SU-DHL-6 (cell line): ENCODE measurements at regions not wholly inside any gene's neighbourhood (a gene's known extent, or its start where the extent isn't known, plus 50 kb on each side); places are given as distances from the start of the nearest gene placed in this dataset.

Source experiments
- H2AFZ ChIP-seq: fragments of 200-600 bp; sonication (generic); 2 replicates; pipeline ENCODE4 v1.6.1; 2014; ENCODE audit warnings: low read depth, mild to moderate bottlenecking, moderate library complexity, mixed read lengths, antibody characterized with exemption, low read length; ENCODE audit not compliant: severe bottlenecking
- H3F3A ChIP-seq: fragments of 200-600 bp; shearing (Covaris generic); 2 replicates; pipeline ENCODE4 v1.6.0; 2016; ENCODE audit warnings: antibody characterized with exemption, mild to moderate bottlenecking; ENCODE audit not compliant: insufficient read depth
- H3K27ac ChIP-seq: fragments of 200-600 bp; sonication (generic); 2 replicates; pipeline ENCODE4 v1.5.1; 2016; ENCODE audit warnings: low read depth, mild to moderate bottlenecking, low read length, moderate library complexity, mixed read lengths
- H3K27me3 ChIP-seq: fragments of 200-600 bp; sonication (generic), shearing (Covaris generic); 2 replicates; pipeline ENCODE4 v1.6.0; 2014; ENCODE audit warnings: mild to moderate bottlenecking, low read length
- H3K36me3 ChIP-seq: fragments of 200-600 bp; sonication (generic); 2 replicates; pipeline ENCODE4 v1.6.1; 2014; ENCODE audit warnings: mild to moderate bottlenecking, low read length, mixed read lengths
- H3K4me2 ChIP-seq: fragments of 300-600, 200-600 bp; shearing (Covaris generic), sonication (generic); 2 replicates; pipeline ENCODE4 v1.6.0; 2014; ENCODE audit warnings: low read length, low read depth, mild to moderate bottlenecking; ENCODE audit not compliant: poor library complexity, severe bottlenecking
- H3K4me3 ChIP-seq: fragments of 200-600 bp; sonication (generic); 2 replicates; pipeline ENCODE4 v1.5.1; 2014; ENCODE audit warnings: antibody characterized with exemption, low read length, mild to moderate bottlenecking, mixed read lengths; ENCODE audit not compliant: insufficient read depth, poor library complexity, severe bottlenecking
- H3K79me2 ChIP-seq: fragments of 200-600 bp; sonication (generic); 2 replicates; pipeline ENCODE4 v1.6.1; 2014; ENCODE audit warnings: mild to moderate bottlenecking, low read length, moderate library complexity; ENCODE audit not compliant: insufficient read depth
- H3K9ac ChIP-seq: fragments of 200-600 bp; sonication (generic); 2 replicates; pipeline ENCODE4 v1.7.0; 2014; ENCODE audit warnings: mild to moderate bottlenecking, low read length
- H3K9me2 ChIP-seq: fragments of 200-600 bp; sonication (generic); replicated peaks from 2 replicates; pipeline ENCODE4 v1.6.1; 2014; ENCODE audit warnings: low read length; ENCODE audit not compliant: insufficient read depth
- H3K9me3 ChIP-seq: fragments of 200-600 bp; sonication (generic); 2 replicates; pipeline ENCODE4 v1.6.1; 2014; ENCODE audit warnings: low read length, mixed read lengths; ENCODE audit not compliant: insufficient read depth
- H4K20me1 ChIP-seq: fragments of 200-600 bp; sonication (generic); 2 replicates; pipeline ENCODE4 v1.6.1; 2014; ENCODE audit warnings: low read depth, mild to moderate bottlenecking, antibody characterized with exemption, low read length, moderate library complexity, mixed read lengths
- EZH2phosphoT487 ChIP-seq: fragments of 200-600 bp; sonication (generic), shearing (Covaris generic); conservative IDR thresholded peaks from 2 replicates; pipeline ENCODE4 v1.6.1; 2018; ENCODE audit warnings: mild to moderate bottlenecking, antibody characterized with exemption, low read length, moderate library complexity, mixed read lengths
- TF ChIP-seq, protein P1 (sequence below): fragments of 200-600 bp; sonication (generic); IDR thresholded peaks from one replicate; pipeline ENCODE4 v1.5.1; 2017; ENCODE audit warnings: antibody characterized with exemption, mild to moderate bottlenecking, low read length, moderate library complexity; ENCODE audit not compliant: insufficient read depth, poor library complexity, severe bottlenecking

DNA sequence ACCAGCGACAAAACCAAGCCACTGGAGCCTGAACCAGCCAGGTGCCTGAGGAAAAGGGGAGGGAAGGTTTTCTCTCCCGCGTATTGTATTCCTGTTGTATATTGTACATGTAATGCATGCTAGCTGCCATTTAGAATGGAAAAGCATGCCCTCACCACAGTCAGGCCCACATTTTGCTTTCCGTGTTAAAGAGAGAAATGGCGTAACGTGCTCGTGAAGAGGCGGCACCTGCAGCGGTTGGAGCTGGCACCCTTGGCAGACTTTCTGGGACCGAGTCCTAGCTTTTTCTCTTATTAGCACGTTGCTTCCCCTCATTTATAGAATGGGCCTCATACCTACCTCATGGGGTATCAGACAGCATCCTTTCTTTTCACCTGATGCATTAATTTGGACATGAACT lies 135.3 kb upstream of the IRF2BP2 start:
- H3K4me2 ChIP-seq: no peak overlapping the region
- H3F3A ChIP-seq: no peaks in the 10 kb centered on the region
- H3K9me2 ChIP-seq: no peaks in the 10 kb centered on the region
- TF ChIP-seq EZH2phosphoT487: no peak
- TF ChIP-seq, protein P1, sequence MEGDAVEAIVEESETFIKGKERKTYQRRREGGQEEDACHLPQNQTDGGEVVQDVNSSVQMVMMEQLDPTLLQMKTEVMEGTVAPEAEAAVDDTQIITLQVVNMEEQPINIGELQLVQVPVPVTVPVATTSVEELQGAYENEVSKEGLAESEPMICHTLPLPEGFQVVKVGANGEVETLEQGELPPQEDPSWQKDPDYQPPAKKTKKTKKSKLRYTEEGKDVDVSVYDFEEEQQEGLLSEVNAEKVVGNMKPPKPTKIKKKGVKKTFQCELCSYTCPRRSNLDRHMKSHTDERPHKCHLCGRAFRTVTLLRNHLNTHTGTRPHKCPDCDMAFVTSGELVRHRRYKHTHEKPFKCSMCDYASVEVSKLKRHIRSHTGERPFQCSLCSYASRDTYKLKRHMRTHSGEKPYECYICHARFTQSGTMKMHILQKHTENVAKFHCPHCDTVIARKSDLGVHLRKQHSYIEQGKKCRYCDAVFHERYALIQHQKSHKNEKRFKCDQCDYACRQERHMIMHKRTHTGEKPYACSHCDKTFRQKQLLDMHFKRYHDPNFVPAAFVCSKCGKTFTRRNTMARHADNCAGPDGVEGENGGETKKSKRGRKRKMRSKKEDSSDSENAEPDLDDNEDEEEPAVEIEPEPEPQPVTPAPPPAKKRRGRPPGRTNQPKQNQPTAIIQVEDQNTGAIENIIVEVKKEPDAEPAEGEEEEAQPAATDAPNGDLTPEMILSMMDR: no peak
- no peak overlapping the region for H3K27ac ChIP-seq
- H3K4me3 ChIP-seq: no peak overlapping the region
- no peak overlapping the region for H2AFZ ChIP-seq
- no peaks in the 10 kb centered on the region for H3K79me2 ChIP-seq
- H3K27me3 ChIP-seq: no peaks in the 10 kb centered on the region
- no peaks in the 10 kb centered on the region for H3K36me3 ChIP-seq
- no peaks in the 10 kb centered on the region for H3K9me3 ChIP-seq
- no peak overlapping the region for H3K9ac ChIP-seq
- no peaks in the 10 kb centered on the region for H4K20me1 ChIP-seq

DNA sequence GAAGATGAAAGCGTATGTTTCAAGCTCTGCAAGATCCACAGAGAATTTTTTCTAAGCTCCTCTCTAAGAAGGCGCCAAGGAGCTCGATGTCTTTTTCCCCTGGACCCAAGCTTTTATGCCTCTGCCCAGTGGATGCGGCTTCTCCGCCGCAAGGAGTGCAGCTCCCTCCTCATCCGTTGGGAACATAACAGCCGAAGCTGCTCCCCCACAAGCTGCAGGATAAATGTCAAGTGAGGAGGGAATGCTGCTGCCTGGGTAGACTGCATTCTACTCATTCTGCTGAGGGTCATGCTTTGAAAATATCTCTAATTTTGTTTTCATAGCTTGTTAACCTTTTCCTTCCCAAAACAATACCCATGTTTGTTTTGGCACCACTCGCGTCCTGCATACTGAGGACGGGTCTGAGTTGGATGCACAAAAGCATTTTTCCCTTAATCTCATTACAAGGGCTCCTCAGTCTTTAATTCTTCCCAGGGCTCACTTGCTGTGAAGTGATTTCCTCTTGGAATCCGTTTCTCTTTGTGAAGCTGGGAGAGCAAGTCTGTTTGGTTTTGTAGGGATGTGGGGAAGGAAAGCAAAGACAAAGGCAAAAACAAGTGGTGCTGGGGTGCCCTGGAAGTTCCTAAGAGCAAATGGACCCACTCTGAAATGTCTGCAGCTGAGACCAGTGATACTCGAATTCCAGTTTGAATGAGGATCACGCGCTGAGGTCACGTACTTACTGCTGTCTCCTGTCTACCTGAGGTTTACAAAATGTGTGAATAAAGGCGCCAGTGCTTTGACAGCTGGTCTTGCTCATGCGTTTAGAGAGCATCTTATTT lies 134.0 kb upstream of the IRF2BP2 start:
- Histone ChIP-seq H4K20me1 (no peaks in the 10 kb centered on the region), H3K9ac (no peak overlapping the region), H3K9me3 (no peaks in the 10 kb centered on the region), H2AFZ (no peak overlapping the region), H3K4me2 (no peak overlapping the region), H3K27ac (no peak overlapping the region), H3F3A (no peaks in the 10 kb centered on the region), H3K36me3 (no peaks in the 10 kb centered on the region), H3K27me3 (no peaks in the 10 kb centered on the region), H3K4me3 (no peak overlapping the region), H3K79me2 (no peaks in the 10 kb centered on the region), H3K9me2 (no peaks in the 10 kb centered on the region)
- TF ChIP-seq, protein P1: no peak
- TF ChIP-seq EZH2phosphoT487: no peak

DNA sequence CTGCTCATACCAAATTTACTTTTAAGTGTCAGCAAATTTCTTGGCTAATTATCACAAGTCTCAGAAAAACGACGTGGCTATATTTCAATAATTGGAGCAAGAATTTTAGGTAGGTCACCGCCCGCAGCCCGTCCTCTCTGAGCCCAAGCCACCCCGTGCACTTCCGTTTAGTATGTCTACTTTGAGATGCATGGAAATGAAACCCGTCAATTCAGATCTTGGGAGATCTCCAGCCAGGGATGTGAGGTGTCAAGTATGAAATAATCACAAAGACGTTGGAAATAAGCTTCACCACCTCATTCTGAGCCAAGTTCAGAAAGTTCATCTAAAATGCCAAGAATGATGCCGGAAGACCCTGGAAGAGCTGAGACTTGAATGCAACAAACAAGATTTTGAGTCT lies 132.6 kb upstream of the IRF2BP2 start:
- H3K9me3 ChIP-seq: no peaks in the 10 kb centered on the region
- no peaks in the 10 kb centered on the region for H3K79me2 ChIP-seq
- TF ChIP-seq EZH2phosphoT487: no peak
- no peaks in the 10 kb centered on the region for H3F3A ChIP-seq
- H3K4me2 ChIP-seq: no peak overlapping the region
- no peak overlapping the region for H3K9ac ChIP-seq
- H4K20me1 ChIP-seq: no peaks in the 10 kb centered on the region
- H3K9me2 ChIP-seq: no peaks in the 10 kb centered on the region
- H3K27ac ChIP-seq: no peak overlapping the region
- H3K27me3 ChIP-seq: no peaks in the 10 kb centered on the region
- H3K4me3 ChIP-seq: no peak overlapping the region
- no peak overlapping the region for H2AFZ ChIP-seq
- H3K36me3 ChIP-seq: no peaks in the 10 kb centered on the region

DNA sequence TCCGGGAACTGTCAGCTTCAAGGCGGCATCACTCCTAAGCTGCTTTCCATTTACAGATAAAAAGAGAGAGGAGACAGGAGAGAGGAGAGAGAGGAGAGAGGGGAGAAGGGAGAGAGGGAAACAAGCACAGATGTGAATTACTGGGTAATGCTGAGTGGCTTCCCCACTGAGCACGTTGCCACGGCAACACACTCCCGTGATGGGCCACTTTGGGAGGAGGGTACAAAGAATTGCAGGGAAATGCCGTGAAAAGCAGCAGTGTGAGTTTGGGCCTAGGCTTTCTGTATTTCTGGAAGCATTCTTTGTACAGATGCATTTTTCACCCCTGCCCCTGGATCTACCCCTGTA lies 128.0 kb upstream of the IRF2BP2 start:
- Histone ChIP-seq H4K20me1 (no peaks in the 10 kb centered on the region), H3K27me3 (no peaks in the 10 kb centered on the region), H2AFZ (no peak overlapping the region), H3K4me3 (no peak overlapping the region), H3K36me3 (no peaks in the 10 kb centered on the region), H3K4me2 (no peak overlapping the region), H3K9me2 (no peaks in the 10 kb centered on the region), H3K9me3 (no peaks in the 10 kb centered on the region), H3K27ac (no peak overlapping the region), H3K9ac (no peak overlapping the region), H3F3A (no peaks in the 10 kb centered on the region), H3K79me2 (no peaks in the 10 kb centered on the region)
- no peak for TF ChIP-seq EZH2phosphoT487
- TF ChIP-seq, protein P1: no peak
